ENCODE measurements at regions not wholly inside any gene's neighbourhood (a gene's known extent, or its start where the extent isn't known, plus 50 kb on each side); places are given as distances from the start of the nearest gene placed in this dataset.
A peak's percentile ranks its signal among the peaks of the same experiment; 100 is the strongest.

DNA sequence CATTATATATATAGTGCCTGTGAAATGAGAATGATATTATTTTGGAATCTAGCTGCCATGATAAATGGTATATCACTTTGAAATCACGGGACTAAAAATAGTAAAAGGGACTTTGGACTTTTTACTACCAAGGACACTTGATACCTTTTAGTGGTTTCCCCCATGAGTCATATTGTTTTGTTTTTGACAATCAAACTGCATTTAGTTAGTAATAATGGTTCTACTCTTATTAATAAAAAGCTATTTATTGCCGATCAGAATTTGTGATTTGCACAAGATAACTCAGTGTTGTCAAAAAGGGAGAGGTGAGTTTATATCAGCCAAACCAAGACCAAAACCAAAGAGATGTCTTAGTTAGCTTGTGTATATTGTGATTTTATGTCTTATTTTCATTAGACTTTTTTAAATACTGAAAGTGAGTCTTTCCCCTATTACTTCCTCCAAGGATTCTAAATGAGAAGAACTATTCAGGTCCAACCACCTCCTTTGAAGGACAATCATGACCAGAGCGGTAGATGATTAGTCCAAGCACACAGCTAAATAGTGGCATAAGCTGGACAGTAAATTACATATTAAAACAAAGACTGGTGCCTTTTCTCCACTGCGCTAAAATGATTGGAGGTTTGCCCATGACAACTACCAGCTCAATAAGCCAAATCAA lies 281.7 kb upstream of the ESRRG start:
- DNase-seq = no peak

DNA sequence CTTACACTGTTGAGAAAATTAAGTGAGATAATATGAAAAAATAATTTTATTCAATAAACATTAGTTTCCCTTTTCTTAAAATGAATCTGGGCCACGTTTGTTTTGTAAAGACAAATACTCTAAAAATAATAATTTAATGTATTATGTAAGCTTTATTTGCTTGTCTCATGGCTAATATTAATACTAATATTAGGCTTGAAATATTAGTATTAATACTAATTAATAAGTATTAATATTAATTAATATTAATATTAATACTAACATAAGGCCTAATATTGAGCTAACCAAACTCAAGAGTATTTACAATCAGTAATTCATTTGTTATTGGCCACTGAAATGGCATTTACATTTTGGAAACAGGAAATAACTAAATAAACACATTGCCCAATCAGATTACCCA lies 280.1 kb upstream of the ESRRG start:
- DNase-seq = no peak

DNA sequence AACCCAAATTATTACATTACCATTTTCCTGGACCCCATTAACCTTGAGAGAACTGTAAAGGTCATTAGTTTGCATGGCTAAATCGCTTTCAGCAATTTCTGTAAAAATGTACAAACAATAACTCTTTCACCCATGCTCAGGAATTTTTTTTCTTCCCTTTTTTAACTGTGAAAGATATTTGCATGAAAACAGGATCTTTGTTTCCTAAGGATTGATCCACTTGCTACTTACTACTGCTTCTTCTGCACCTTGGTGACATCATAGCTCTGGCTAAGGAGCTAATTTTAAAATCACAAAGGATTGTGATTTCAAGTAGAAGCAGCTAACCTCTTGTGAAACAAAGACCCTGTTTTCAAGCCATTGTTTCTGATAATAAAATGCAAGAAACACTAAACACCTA lies 274.6 kb upstream of the ESRRG start:
- no peak for DNase-seq

DNA sequence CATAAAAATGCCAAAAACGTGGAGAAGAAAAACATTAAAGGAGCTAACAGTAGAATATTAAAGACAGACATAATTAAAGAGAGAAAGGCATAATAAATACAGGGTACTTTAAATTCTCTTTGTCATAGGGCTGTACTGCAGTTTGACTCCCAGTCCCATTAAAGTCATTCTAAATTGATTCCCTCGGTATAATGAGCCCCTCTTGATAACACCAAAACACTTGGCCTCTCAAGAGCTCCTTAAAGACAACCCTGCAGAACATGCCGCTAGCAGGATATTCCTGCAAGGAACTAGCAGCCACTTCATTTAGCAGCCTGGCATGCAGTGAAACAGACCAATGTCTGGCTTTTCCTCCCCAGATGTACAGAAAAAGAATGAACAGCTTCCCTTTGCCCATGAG lies 273.8 kb upstream of the ESRRG start:
- DNase-seq = no peak

- no peak for DNase-seq
These were observed 261.3 kb upstream of the ESRRG start for GRCh38 chr1:216984536-216984935.

- no peak for DNase-seq
These were observed 260.6 kb upstream of the ESRRG start for GRCh38 chr1:216983823-216984222.

- no peak for DNase-seq
These were observed 238.3 kb upstream of the ESRRG start for GRCh38 chr1:216961516-216961915.

DNA sequence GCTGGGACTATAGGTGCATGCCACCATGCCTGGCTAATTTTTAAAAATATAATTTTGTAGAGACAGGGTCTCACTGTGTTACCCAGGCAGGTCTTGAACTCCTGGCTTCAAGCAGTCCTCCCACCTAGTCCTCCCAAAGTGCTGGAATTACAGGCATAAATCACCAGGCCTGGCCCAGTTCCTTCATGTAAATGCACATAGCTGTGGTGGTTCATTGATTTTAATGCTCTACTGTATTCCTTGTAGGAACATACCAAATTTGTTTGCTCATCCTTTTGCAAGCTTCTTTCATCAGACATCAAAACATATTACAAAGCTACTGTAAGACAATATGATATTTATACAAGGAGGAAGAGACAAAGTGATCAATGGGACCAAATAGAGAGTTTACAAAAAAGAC lies 237.5 kb upstream of the ESRRG start:
- DNase-seq = no peak

DNA sequence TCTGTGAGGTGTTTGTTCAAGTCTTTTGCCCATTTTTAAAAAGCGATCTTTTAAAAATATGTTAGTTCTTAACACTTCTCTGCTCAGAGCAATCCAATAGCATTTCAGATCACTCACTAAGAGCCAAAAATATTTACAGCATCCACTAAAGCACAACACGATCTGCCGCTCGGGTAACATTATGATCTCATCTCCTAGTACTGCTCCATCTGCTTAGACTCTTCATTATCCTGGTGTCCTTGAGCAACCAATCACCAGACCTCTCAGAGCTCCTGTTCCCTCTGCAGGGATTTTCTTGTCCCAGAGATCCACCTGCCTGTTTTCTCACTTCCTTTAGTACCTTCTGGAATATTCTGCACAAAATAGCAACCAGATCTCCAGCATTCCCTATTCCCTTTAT lies 235.3 kb upstream of the ESRRG start:
- DNase-seq = no peak

- DNase-seq = no peak
These were observed 230.3 kb upstream of the ESRRG start for GRCh38 chr1:216953495-216953894.

- DNase-seq = no peak
These were observed 229.6 kb upstream of the ESRRG start for GRCh38 chr1:216952864-216953263.

- DNase-seq = peak in 4 of 56 donors; percentile 3 to 13 (median 12)
These were observed 222.4 kb upstream of the ESRRG start for GRCh38 chr1:216945538-216946080.

DNA sequence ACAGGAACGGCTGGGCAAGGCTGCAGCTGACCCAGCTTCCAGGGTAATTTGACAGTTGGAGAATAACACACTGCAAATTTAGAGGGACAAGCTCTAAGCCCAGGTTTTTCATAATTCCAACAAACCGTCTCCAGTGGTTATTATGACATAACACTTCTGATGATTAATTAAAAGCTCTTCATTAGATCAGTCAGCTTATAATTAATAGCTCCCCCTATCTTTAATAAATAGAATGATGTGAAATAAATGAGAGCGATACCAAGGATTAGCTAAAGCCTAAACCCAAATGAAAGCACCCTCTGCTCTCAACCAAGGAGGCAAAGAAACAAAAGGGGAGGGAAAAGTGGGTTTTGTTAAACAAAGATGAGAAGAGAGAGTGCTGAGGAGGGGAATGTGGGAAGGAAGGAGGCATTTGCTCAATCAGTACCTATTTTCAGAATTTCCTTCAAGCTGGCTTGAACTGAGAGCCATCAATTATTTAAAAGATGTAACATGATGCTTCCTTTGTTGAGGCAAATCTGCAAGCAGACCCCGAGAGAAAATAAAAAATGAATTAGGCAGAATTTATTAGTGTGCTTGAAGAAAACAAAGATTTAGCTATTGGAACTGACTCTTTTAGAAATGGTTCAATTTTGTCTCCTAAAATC lies 221.8 kb upstream of the ESRRG start:
- no peak for DNase-seq

GRCh38 chr1:216937491-216937890 lies 214.3 kb upstream of the ESRRG start:
- DNase-seq = no peak

DNA sequence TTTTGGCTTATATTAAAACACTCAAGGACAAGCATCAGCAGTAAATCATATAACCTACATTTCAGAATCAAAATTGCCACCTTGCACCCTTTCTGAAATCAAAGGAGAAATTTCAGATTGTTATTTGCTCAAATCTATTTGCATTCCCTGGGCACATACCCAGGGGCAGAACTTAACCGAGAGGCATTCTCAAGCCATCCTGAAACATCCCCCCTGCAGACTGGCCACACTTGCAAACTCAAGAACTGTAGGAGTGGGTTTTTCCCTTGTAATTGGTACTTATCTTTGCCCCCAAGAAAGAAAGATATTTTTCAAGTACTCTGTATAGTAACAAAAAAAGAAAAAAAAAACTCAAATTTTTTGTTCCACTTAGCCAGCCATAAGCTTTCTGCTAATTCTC lies 213.6 kb upstream of the ESRRG start:
- no peak for DNase-seq

GRCh38 chr1:216935901-216936300 lies 212.7 kb upstream of the ESRRG start:
- no peak for DNase-seq

GRCh38 chr1:216932424-216932823 lies 209.2 kb upstream of the ESRRG start:
- no peak for DNase-seq

GRCh38 chr1:216929870-216930582 lies 206.8 kb upstream of the ESRRG start:
- no peak for DNase-seq

DNA sequence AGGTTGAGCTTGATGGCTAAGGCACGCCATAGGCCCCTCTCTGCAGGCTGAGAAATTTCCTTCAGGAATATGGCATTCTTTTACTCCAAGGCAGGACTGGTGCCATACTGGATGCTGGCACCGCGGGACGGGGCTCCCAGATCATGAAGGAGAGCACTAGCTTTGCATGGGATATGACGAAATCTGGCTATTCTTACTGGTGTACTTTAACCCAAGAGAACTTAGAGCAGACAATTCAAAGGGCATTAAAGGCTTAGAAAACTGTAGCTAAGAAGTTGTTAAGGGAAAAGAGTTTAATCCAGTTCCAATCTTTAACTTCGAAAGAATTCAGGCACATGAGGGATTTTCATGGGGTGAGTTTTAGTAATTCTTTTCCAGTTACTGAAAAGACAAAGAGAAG lies 204.4 kb upstream of the ESRRG start:
- DNase-seq = no peak

DNA sequence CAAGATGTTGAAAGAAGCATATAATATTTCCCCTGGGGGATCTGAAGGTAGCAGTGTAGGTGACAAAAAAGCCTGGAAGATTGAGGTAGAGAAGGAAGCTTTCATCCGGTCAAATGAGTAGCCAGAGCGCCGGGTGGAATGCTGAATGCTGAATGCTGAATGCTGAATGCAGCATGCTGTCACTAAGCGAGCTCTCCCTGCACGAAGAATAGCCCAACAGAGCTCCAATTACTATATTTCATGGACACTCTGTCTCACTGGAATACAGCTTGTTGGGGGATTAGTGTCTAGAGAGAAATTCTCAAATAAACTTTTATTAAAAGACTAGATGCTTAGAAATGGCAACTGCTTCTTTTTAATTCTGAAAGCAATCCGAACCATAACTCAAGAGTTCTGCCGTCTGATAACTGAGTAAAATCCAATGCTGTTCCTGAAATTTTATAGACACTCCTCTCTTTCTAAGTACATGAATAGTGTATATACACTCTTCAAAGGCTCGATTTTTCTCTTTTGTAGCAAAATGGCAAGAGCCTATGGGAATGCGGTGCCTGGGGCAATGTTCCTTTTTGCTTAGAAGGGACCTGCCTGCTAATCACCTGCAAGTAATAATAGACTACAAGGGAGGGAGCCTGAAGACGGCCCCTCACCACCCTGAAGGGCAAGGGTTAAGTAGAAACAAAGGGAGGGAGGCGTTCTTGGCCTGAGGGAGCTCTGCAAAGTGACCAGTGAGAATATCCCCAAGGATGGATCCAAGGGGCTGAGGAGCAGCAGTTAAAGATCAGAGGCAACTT lies 203.7 kb upstream of the ESRRG start:
- peak in 4 of 56 donors; percentile 6 to 19 (median 14) for DNase-seq

GRCh38 chr1:216925962-216926625 lies 202.9 kb upstream of the ESRRG start:
- no peak for DNase-seq

Data from amygdala (tissue), 56 donors.